ENCODE measurements at regions not wholly inside any gene's neighbourhood (a gene's known extent, or its start where the extent isn't known, plus 50 kb on each side); places are given as distances from the start of the nearest gene placed in this dataset.

- no peak overlapping the region for H3K27ac Mint-ChIP-seq
- no peaks in the 10 kb centered on the region for H3K9me3 Mint-ChIP-seq
- peaks cover 3% of the 10 kb centered on the region for H3K4me1 Mint-ChIP-seq (ENCODE audit: low read depth)
- no peaks in the 10 kb centered on the region for H3K36me3 Mint-ChIP-seq (ENCODE audit: low read depth)
- H3K27me3 Mint-ChIP-seq (ENCODE audit: low read depth), result no peaks in the 10 kb centered on the region
- H3K4me3 Mint-ChIP-seq, result no peak overlapping the region
- no peak for DNase-seq (ENCODE audit: low spot score)
Observed at GRCh38 chr18:2409906-2410305, 161.4 kb downstream of the METTL4 start.

GRCh38 chr18:2410688-2411087 is 160.6 kb downstream of the METTL4 start:
- peaks cover 3% of the 10 kb centered on the region for H3K4me1 Mint-ChIP-seq (ENCODE audit: low read depth)
- no peaks in the 10 kb centered on the region for H3K36me3 Mint-ChIP-seq (ENCODE audit: low read depth)
- H3K4me3 Mint-ChIP-seq, result no peak overlapping the region
- H3K27ac Mint-ChIP-seq, result no peak overlapping the region
- DNase-seq (ENCODE audit: low spot score), result no peak
- H3K27me3 Mint-ChIP-seq (ENCODE audit: low read depth), result no peaks in the 10 kb centered on the region
- no peaks in the 10 kb centered on the region for H3K9me3 Mint-ChIP-seq

- DNase-seq (ENCODE audit: low spot score), result no peak
- no peaks in the 10 kb centered on the region for H3K36me3 Mint-ChIP-seq (ENCODE audit: low read depth)
- H3K4me1 Mint-ChIP-seq (ENCODE audit: low read depth), result peaks cover 3% of the 10 kb centered on the region
- H3K27ac Mint-ChIP-seq, result no peak overlapping the region
- no peaks in the 10 kb centered on the region for H3K9me3 Mint-ChIP-seq
- no peak overlapping the region for H3K4me3 Mint-ChIP-seq
- no peaks in the 10 kb centered on the region for H3K27me3 Mint-ChIP-seq (ENCODE audit: low read depth)
Observed at GRCh38 chr18:2411381-2411960, 159.8 kb downstream of the METTL4 start.

- Mint-ChIP-seq H3K27me3 (ENCODE audit: low read depth) (no peaks in the 10 kb centered on the region), H3K9me3 (no peaks in the 10 kb centered on the region), H3K36me3 (ENCODE audit: low read depth) (no peaks in the 10 kb centered on the region), H3K4me1 (ENCODE audit: low read depth) (peaks cover 3% of the 10 kb centered on the region), H3K27ac (no peak overlapping the region), H3K4me3 (no peak overlapping the region)
- DNase-seq (ENCODE audit: low spot score), result no peak
Observed at GRCh38 chr18:2412281-2412680, 159.0 kb downstream of the METTL4 start.

- no peaks in the 10 kb centered on the region for H3K9me3 Mint-ChIP-seq
- peaks cover 3% of the 10 kb centered on the region for H3K4me1 Mint-ChIP-seq (ENCODE audit: low read depth)
- H3K27ac Mint-ChIP-seq, result no peak overlapping the region
- H3K27me3 Mint-ChIP-seq (ENCODE audit: low read depth), result no peaks in the 10 kb centered on the region
- H3K36me3 Mint-ChIP-seq (ENCODE audit: low read depth), result no peaks in the 10 kb centered on the region
- no peak for DNase-seq (ENCODE audit: low spot score)
- no peak overlapping the region for H3K4me3 Mint-ChIP-seq
Observed at GRCh38 chr18:2412996-2413751, 158.1 kb downstream of the METTL4 start.

- Mint-ChIP-seq H3K4me3 (no peak overlapping the region), H3K4me1 (ENCODE audit: low read depth) (peaks cover 3% of the 10 kb centered on the region), H3K9me3 (no peaks in the 10 kb centered on the region), H3K27ac (no peak overlapping the region), H3K27me3 (ENCODE audit: low read depth) (no peaks in the 10 kb centered on the region), H3K36me3 (ENCODE audit: low read depth) (no peaks in the 10 kb centered on the region)
- no peak for DNase-seq (ENCODE audit: low spot score)
Observed at GRCh38 chr18:2414235-2414634, 157.1 kb downstream of the METTL4 start.

GRCh38 chr18:2415656-2416055 is 155.6 kb downstream of the METTL4 start:
- DNase-seq (ENCODE audit: low spot score), result no peak
- no peak overlapping the region for H3K4me3 Mint-ChIP-seq
- peaks cover 3% of the 10 kb centered on the region for H3K4me1 Mint-ChIP-seq (ENCODE audit: low read depth)
- H3K9me3 Mint-ChIP-seq, result no peaks in the 10 kb centered on the region
- no peak overlapping the region for H3K27ac Mint-ChIP-seq
- no peaks in the 10 kb centered on the region for H3K36me3 Mint-ChIP-seq (ENCODE audit: low read depth)
- no peaks in the 10 kb centered on the region for H3K27me3 Mint-ChIP-seq (ENCODE audit: low read depth)

- H3K9me3 Mint-ChIP-seq, result no peaks in the 10 kb centered on the region
- H3K36me3 Mint-ChIP-seq (ENCODE audit: low read depth), result no peaks in the 10 kb centered on the region
- DNase-seq (ENCODE audit: low spot score), result no peak
- no peak overlapping the region for H3K4me3 Mint-ChIP-seq
- H3K4me1 Mint-ChIP-seq (ENCODE audit: low read depth), result no peaks in the 10 kb centered on the region
- H3K27ac Mint-ChIP-seq, result no peak overlapping the region
- no peaks in the 10 kb centered on the region for H3K27me3 Mint-ChIP-seq (ENCODE audit: low read depth)
Observed at GRCh38 chr18:2417861-2418610, 153.3 kb downstream of the METTL4 start.

- Mint-ChIP-seq H3K27ac (no peak overlapping the region), H3K4me3 (no peak overlapping the region), H3K4me1 (ENCODE audit: low read depth) (no peaks in the 10 kb centered on the region), H3K9me3 (no peaks in the 10 kb centered on the region), H3K36me3 (ENCODE audit: low read depth) (no peaks in the 10 kb centered on the region), H3K27me3 (ENCODE audit: low read depth) (no peaks in the 10 kb centered on the region)
- DNase-seq (ENCODE audit: low spot score), result no peak
Observed at GRCh38 chr18:2420367-2420766, 150.9 kb downstream of the METTL4 start.

GRCh38 chr18:2423761-2424160 is 147.5 kb downstream of the METTL4 start:
- no peak for DNase-seq (ENCODE audit: low spot score)
- Mint-ChIP-seq H3K9me3 (no peaks in the 10 kb centered on the region), H3K36me3 (ENCODE audit: low read depth) (no peaks in the 10 kb centered on the region), H3K4me1 (ENCODE audit: low read depth) (no peaks in the 10 kb centered on the region), H3K27me3 (ENCODE audit: low read depth) (no peaks in the 10 kb centered on the region), H3K4me3 (no peak overlapping the region), H3K27ac (no peak overlapping the region)

GRCh38 chr18:2424420-2424819 is 146.9 kb downstream of the METTL4 start:
- H3K27me3 Mint-ChIP-seq (ENCODE audit: low read depth), result no peaks in the 10 kb centered on the region
- no peaks in the 10 kb centered on the region for H3K4me1 Mint-ChIP-seq (ENCODE audit: low read depth)
- H3K27ac Mint-ChIP-seq, result no peak overlapping the region
- no peak for DNase-seq (ENCODE audit: low spot score)
- no peaks in the 10 kb centered on the region for H3K9me3 Mint-ChIP-seq
- H3K4me3 Mint-ChIP-seq, result no peak overlapping the region
- no peaks in the 10 kb centered on the region for H3K36me3 Mint-ChIP-seq (ENCODE audit: low read depth)

GRCh38 chr18:2425426-2426317 is 145.6 kb downstream of the METTL4 start:
- H3K4me1 Mint-ChIP-seq (ENCODE audit: low read depth), result no peaks in the 10 kb centered on the region
- no peaks in the 10 kb centered on the region for H3K36me3 Mint-ChIP-seq (ENCODE audit: low read depth)
- H3K4me3 Mint-ChIP-seq, result no peak overlapping the region
- H3K27ac Mint-ChIP-seq, result no peak overlapping the region
- no peak for DNase-seq (ENCODE audit: low spot score)
- peaks cover 7% of the 10 kb centered on the region for H3K9me3 Mint-ChIP-seq
- no peaks in the 10 kb centered on the region for H3K27me3 Mint-ChIP-seq (ENCODE audit: low read depth)

GRCh38 chr18:2430191-2430590 is 141.1 kb downstream of the METTL4 start:
- Mint-ChIP-seq H3K4me1 (ENCODE audit: low read depth) (no peaks in the 10 kb centered on the region), H3K36me3 (ENCODE audit: low read depth) (no peaks in the 10 kb centered on the region), H3K4me3 (no peak overlapping the region), H3K27ac (no peak overlapping the region), H3K9me3 (peaks cover 9% of the 10 kb centered on the region), H3K27me3 (ENCODE audit: low read depth) (no peaks in the 10 kb centered on the region)
- no peak for DNase-seq (ENCODE audit: low spot score)

GRCh38 chr18:2431806-2432205 is 139.5 kb downstream of the METTL4 start:
- Mint-ChIP-seq H3K36me3 (ENCODE audit: low read depth) (no peaks in the 10 kb centered on the region), H3K27me3 (ENCODE audit: low read depth) (no peaks in the 10 kb centered on the region), H3K27ac (no peak overlapping the region), H3K4me1 (ENCODE audit: low read depth) (no peaks in the 10 kb centered on the region), H3K4me3 (no peak overlapping the region), H3K9me3 (peaks cover 9% of the 10 kb centered on the region)
- DNase-seq (ENCODE audit: low spot score), result no peak
